D721Med (cell line): ENCODE measurements at regions not wholly inside any gene's neighbourhood (a gene's known extent, or its start where the extent isn't known, plus 50 kb on each side); places are given as distances from the start of the nearest gene placed in this dataset.

ENCODE experiments used
- DNase-seq: peaks from one replicate; pipeline ENCODE4 v3.0.0; 2011; ENCODE audit warnings: low spot score; ENCODE audit not compliant: insufficient read length
- FAIRE-seq: peaks from 2 replicates; lab custom pipeline; 2011; peaks lifted over from hg19 to GRCh38; lab: Jason Lieb, UNC
- TF ChIP-seq, protein P1 (sequence below): IDR thresholded peaks from 2 replicates; pipeline ENCODE4 v1.5.1; 2012; ENCODE audit warnings: mild to moderate bottlenecking, control low read depth; ENCODE audit not compliant: insufficient read depth; ENCODE audit errors: missing control alignments

DNA sequence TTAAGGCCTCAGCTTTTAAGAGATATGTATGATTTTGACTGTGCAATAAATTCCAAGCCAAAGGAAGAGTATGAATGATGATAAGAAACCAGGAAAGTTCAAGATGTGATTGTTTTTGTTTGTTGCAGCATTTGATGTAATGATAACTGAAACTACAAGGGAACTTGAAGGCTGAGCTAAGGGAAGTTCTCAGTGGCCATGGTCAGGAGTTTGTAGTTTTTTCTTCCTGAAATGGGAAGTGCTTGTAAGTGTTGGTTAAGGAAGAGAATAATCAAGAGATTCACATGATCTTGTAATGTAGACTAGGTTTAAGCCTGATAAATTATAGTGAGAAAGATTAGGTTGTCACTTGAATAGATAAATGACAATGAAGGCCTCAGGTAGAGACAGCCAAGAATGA, 53.4 kb downstream of the PTCHD4 start:
- DNase-seq (no peak), FAIRE-seq (no peak)
- TF ChIP-seq, protein P1, sequence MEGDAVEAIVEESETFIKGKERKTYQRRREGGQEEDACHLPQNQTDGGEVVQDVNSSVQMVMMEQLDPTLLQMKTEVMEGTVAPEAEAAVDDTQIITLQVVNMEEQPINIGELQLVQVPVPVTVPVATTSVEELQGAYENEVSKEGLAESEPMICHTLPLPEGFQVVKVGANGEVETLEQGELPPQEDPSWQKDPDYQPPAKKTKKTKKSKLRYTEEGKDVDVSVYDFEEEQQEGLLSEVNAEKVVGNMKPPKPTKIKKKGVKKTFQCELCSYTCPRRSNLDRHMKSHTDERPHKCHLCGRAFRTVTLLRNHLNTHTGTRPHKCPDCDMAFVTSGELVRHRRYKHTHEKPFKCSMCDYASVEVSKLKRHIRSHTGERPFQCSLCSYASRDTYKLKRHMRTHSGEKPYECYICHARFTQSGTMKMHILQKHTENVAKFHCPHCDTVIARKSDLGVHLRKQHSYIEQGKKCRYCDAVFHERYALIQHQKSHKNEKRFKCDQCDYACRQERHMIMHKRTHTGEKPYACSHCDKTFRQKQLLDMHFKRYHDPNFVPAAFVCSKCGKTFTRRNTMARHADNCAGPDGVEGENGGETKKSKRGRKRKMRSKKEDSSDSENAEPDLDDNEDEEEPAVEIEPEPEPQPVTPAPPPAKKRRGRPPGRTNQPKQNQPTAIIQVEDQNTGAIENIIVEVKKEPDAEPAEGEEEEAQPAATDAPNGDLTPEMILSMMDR = no peak

DNA sequence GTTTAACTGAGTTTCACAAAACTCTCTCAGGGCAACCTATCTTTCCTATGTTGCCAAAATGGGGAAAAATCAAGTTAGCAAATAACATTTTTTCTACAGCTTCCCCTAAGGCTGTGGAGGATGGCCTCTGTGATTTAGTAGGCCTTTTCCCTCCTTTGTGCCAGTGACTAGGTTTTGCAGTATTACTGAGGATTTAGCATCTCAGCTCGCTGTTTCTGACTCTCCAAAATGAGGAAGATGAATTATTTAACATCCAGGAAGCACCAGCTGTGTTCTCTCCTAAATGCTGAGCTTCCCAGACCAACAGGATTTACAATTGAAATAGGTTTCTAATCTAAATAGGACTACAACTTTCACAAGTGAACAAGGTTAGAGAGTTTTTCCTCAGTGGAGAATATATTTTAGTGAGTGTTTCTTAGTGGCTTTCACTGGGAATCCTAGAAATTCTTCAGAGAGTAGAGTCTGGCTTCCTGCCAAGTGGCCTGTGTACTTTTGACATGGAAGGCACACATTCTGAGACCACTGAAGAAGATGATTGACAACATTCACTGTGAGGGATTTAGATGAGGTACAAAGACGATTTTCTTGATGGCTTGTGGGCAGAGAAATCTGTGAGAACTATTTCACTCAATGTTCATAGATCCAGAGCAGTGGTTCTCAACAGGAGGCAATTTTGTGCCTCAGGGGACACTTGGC, 62.4 kb downstream of the PTCHD4 start:
- DNase-seq = no peak

DNA sequence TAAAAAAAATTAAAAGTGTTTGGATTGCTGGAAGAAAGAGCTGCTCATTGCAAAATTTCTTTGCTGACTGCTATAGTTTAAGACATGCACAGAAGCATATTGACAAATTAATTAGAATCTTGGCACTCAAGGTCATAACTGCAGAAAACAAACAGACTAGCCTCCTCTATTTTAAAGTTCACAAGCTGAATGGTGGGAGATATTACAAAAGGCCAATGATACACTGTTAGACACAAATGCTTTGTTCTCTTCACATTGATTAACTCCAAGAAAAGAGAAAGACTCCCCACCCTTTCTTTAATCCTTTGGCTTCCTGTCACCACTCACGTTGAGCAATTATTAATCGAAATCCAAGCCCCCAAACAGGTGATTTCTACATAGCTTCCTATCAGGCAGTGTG, 69.1 kb downstream of the PTCHD4 start:
- TF ChIP-seq, protein P1 = no peak
- no peak for DNase-seq
- FAIRE-seq = no peak

More for the DNA sequence above, 62.4 kb downstream of the PTCHD4 start:
- FAIRE-seq = no peak
- TF ChIP-seq, protein P1 = no peak

DNA sequence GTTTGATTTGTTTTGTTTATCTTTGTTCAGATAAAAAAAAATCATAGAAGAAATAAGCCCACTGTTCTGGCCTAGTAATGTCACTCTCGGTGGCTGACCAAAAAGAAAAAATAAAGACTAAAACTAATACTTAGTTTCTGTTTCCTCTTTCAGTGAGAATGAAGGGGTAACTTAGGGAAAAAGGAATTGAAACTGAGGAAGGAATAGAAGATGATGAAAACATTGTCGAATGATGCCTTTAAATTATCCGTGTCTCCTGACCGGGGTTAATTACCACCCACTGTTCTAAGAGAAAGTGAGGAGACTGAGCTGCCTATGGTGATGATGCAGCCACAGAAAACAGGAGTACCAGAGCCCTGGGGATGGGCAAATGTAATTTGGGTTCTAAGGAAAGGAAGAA, 73.1 kb downstream of the PTCHD4 start:
- DNase-seq (no peak), FAIRE-seq (no peak)
- TF ChIP-seq, protein P1 = no peak

DNA sequence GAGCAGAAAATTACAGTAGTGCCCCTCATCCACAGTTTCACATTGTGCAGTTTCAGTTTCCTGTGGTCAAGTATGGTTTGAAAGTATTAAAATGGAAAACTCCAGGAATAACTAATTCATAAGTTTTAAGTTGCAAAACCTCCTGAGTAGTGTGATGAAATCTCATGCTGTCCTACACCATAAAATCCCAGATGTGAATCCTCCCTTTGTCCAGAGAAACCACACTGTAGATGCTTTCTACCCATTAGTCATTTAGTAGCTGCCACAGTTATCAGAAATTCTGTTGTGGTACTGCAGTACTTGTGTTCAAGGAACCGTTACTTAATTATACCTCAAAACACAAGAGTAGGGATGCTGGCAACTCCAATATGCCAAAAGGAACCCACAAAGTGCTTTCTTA, 74.7 kb downstream of the PTCHD4 start:
- FAIRE-seq = no peak
- TF ChIP-seq, protein P1 = no peak
- DNase-seq = no peak

GRCh38 chr6:48032151-48032550, 78.8 kb downstream of the PTCHD4 start:
- no peak for FAIRE-seq
- TF ChIP-seq, protein P1 = no peak
- DNase-seq = no peak

GRCh38 chr6:48031711-48032110, 79.3 kb downstream of the PTCHD4 start:
- DNase-seq (no peak), FAIRE-seq (no peak)
- TF ChIP-seq, protein P1 = no peak
